Left colon (tissue), 2 donors: ENCODE measurements at regions not wholly inside any gene's neighbourhood (a gene's known extent, or its start where the extent isn't known, plus 50 kb on each side); places are given as distances from the start of the nearest gene placed in this dataset.
"Not testable (repeated sequence)": the region's sequence is repeated elsewhere in the genome, so short reads cannot be mapped to it uniquely, and the experiment has no call there.

Experiments
- ATAC-seq: fragments of 200-7000 bp; cut with Tn5 transposase; one replicate; pipeline ENCODE4 v1.9.1; 2020; ENCODE audit warnings: mild to moderate bottlenecking, moderate library complexity
- DNase-seq, 2 donors: peaks; one replicate each; pipeline ENCODE4 v3.0.0-alpha.2; 2020
- intact Hi-C, 2 donors: fragments of 100-400 bp; cut with DNase I in 1 of 2; cut with micrococcal nuclease in 1 of 2; formaldehyde crosslinking; loops; one replicate each; pipeline versions ENCODE4 v1.11.2 to v1.14.0; 2022; cut with DNase I, micrococcal nuclease
- donor health status: DM: no; HTN: no; CAD: no.
- donor health status: DM: yes; HTN: yes; CAD: no.

DNA sequence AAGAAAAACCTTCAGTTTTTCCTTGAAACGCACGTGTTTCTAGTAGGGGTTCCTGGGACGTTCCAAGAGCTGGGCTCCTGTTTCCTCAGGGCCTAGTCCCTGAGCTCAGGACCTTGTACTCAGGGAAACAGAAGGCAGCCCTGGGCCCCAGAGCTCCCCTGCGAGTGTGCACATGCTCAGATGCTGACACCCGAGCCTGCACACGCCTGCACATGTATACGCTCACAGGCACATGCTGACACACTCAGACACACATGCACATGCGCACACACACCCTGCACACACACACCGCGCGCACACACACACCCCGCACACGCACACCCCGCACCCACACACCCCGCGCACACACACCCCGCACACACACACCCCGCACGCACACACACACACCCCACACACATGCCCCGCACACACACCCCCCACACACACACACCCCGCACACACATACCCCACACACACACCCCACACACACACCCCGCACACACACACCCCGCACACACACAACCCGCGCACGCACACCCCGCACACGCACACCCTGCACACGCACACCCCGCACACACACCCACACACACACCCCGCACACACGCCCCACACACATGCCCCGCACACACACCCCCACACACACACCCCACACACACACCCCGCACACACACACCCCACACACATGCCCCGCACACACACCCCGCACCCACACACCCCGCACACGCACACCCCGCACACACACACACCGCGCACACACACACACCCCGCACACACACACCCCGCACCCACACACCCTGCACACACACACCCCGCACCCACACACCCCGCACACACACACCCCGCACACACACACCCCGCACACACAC lies 52.2 kb downstream of the CALML3 start:
- DNase-seq (no peak), ATAC-seq (no peak)
- intact Hi-C loops = no loop called here

DNA sequence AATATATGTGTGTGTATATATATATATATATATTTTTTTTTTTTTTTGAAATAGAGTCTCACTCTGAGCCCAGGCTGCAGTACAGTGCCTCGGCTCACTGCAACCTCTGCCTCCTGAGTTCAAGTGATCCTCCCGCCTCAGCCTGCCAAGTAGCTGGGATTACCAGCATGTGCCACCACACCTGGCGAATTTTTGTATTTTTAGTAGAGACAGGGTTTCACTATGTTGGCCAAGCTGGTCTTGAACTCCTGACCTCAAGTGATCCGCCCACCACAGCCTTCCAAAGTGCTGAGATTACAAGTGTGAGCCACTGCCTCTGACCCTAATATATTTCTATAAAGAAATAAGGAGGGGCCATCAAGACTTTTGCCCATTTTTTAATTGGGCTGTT lies 55.3 kb downstream of the CALML3 start:
- DNase-seq = not testable (repeated sequence)

DNA sequence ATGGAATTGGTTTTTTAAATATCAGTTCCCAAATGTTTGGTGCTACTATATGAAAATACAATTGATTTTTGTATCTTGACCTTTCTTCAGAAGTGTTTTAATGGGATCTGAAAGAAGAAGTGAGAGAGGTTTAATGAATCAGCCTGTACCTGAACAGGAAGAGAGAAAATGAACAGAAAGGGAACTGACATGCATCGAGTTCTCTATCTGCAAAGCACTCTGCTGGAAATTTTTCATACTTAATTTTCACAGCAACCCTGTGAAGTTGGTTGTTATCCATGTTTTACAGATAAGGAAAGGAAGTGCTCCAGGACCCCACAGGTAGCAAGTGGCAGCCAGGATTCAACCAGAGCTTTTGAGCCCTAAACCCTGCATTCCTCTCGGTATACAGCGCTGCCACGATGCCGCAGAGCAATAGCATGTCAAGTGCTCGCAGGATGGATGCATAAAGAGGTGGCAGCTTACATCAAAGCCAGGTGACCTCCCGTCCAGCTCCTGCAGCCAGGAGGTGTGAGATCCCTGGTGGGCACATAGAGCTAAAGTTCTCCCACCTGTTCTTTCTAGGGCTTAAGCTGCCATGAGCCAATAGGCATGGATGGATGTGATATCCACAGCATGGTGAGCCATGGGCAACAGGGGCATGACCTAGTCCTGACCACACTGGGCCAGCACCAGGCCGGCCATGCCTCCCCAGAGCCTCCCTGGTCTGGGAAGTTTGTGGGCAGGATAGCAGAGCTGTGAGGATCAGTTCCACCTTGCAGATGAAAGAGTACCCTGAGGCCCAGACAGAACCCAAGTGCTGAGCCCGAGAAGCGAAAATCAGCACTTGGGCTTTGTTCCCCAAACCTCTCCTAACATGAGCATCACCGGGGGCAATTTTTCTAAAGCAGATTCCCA lies 57.2 kb downstream of the CALML3 start:
- ATAC-seq (no peak), DNase-seq (no peak)
- intact Hi-C loops = no loop called here

More for the DNA sequence above, 55.3 kb downstream of the CALML3 start:
- intact Hi-C loops, ATAC-seq: not testable (repeated sequence)

DNA sequence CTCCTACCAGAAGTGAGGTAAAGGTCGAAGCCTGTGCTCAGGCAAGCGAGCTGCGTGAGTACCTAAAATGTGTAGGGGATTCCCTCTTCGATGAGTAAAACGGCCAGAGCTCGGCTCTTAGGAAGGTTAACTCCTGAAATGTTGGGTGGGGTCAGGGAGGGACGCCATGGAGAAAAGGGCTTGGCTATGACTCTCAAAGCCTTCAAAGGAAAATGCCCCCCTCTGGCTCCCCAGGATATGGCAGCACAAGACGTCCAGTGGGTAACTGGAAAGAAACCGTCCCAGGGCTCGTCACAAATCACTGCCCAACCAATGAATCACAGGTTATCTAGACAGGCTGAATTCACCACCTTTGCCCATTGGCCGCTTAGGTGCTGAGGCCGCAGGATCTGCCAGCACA lies 58.0 kb downstream of the CALML3 start:
- intact Hi-C loops = no loop called here
- DNase-seq (no peak), ATAC-seq (no peak)

DNA sequence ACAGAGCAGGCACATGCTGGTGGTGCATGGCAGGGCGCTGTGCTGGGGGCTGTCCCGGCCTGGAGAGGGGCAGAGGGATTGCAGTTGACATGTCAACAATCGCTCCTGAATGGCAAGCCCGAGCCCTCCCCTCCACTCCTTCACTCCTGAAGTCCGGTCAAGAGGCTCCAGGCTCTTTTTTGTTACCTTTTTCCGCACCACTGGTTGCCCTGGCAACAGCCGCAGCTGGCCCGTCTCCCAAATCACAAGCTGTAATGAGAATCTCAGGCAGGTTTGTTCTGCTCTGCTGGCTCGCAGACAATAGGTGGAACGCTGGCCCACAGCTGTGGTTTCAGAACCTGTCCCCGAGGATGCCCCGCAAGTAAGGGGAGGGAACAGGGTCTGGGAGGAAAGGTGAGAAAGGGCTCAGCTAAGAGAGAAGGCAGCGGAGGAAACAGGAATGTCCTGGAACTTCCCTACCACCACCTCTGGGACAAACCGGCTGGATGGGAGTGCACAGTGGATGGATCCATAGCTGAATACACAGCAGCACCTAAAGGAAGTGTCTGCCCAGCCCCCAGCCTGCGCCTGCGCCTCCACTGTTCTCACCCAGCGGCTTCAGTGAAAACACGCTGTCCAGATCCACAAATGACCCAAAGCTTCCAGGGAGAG lies 58.9 kb downstream of the CALML3 start:
- ATAC-seq (peak; percentile 84), DNase-seq (peak; percentile 66 to 71)
- intact Hi-C loops = no loop called here

DNA sequence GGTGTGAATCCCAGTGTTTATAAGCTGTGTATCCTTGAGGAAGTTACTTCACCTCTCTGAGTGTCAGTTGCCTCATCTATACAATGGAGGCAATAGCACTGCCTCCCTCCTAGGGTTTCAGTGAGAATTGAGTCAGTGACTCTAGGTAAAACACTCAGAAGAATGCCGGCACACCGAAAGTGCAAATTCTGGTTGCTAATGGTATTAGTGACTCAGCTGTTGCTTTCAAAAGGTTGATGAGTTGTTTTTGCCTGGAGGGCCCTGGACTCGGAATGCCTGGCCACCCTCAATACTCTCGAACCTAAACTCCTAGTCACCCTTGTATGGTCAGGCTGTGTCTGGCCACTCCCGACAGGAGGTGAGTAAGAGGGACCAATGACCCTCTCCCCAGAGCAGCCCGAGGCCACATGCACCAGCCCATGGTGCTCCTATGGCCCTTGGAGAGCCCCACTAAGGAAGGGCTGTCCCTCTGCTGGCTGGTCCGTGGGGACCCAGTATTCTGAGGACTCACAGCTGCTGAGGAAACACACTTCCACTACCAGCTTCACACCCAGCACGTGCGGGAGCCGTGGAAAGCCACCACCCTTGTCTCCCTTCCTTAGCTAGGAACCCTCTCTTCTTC lies 60.2 kb downstream of the CALML3 start:
- intact Hi-C loops = no loop called here
- no peak for DNase-seq
- ATAC-seq = no peak

DNA sequence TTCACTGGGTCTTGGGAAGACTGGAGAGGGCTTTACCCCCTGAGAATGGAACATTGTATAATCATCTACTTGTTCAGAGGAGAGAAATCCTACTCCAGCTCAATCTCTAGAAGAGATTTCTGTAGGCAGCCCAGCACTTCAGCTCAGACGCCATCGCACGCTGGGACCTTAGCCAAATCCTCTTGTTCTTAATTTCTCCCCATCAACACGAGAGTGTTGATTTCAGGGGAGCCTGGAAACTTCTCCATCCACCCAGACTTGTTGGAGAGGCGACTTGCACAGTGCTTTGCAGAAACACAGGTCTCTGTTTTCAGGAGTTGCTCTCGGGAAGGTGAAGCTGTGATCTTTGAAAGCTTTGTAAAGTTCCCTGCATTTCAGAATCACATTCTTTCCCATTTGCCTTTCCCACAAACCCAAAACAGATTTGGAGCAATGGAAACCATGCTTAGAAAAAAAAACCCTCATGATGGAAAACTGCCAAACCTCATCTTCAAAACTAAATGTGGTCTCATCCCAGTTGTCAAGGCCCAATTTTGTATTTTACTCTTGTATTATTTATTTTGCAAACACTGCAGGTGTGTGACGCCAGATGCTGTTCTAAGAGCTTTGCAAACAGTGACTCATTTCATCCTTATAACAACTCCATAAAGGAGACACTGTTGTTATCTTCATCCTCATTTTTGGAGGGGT lies 60.9 kb downstream of the CALML3 start:
- intact Hi-C loops = no loop called here
- no peak for DNase-seq
- ATAC-seq = no peak

DNA sequence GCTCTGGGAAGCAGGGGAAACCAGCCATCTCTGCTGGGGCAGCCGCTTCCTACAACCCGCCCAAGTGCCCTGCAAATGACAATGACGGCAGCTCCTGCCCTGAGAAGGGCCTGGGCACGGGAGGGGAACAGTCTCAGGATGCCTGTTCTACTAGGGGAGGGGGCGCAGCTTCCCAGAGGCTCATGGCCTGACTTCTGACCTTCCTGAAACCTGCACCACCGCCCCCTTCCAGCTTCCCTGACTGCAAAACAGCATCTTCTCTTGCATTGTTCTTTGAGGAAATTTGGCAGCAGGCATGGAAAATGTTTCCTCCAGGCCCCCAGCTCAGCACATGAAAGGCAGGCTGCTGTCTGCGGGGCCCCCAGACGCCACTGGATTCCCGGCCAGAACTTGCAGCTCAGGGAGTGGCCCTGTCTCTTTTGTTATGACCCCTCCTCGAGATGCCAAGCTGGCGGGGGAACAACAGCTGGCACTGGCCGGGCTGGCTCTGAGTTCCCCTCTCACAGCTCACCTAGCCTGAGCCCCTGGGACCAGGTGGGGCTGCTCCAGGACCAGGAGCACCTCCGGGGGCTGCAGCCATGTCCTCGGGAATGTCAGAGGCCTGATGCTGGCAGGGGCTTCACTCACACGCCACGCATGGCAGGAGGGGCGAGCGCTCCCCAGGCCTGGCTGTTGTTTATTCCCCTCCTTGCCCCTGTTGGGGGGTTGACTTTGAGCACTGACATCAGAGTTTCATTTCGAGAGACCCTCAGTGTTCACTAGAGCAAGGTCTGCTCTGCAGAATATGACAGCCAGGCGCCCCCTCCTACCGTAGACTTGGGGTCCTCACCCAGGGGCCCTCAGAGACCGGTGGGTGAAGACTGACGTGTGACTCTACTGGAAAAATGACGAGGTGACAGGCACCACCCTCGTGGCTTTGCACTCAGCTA lies 62.7 kb downstream of the CALML3 start:
- ATAC-seq (no peak), DNase-seq (no peak)
- intact Hi-C loops = no loop called here

DNA sequence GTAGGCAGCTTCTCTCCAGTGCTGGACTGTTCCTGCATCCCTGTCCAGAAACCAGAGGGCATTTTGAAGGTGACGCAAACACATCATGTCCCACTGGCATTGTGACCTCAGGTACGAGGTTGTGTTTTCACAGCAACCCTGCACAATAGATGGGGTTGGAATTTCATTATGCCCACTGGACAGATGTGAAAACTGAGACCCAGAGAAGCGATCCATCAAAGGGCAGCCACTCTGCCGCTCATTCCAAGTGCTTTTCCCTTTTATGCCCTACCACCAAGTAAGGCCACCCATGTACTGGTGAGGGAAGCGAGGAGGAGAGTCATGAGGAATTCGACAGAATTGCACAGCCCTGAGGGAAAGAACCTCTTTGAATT lies 63.3 kb downstream of the CALML3 start:
- DNase-seq = no peak

DNA sequence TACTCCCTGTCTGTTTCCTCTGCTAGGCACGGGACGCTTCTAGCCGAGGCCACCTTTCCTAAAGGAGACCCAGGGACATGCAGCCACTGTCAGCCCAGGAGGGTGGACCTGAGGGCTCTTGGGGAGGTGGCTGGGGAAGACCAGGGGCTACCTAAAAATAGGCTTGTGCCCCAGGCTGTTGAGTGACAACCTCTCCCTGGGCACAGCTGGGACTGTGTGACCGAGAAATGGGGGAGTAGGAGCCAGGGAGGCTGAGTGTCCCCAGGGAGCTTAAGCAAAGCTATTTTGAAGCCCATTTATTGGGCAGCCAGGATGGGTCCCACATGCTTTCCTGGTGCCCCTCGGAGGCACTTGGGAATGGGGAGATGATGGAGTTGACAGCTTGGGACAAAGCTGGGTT lies 63.8 kb downstream of the CALML3 start:
- ATAC-seq (no peak), DNase-seq (no peak)
- intact Hi-C loops = no loop called here

More for the DNA sequence above, 63.3 kb downstream of the CALML3 start:
- no peak for ATAC-seq
- intact Hi-C loops = no loop called here
